ENCODE measurements at regions not wholly inside any gene's neighbourhood (a gene's known extent, or its start where the extent isn't known, plus 50 kb on each side); places are given as distances from the start of the nearest gene placed in this dataset.
"Not testable (repeated sequence)": the region's sequence is repeated elsewhere in the genome, so short reads cannot be mapped to it uniquely, and the experiment has no call there.

DNA sequence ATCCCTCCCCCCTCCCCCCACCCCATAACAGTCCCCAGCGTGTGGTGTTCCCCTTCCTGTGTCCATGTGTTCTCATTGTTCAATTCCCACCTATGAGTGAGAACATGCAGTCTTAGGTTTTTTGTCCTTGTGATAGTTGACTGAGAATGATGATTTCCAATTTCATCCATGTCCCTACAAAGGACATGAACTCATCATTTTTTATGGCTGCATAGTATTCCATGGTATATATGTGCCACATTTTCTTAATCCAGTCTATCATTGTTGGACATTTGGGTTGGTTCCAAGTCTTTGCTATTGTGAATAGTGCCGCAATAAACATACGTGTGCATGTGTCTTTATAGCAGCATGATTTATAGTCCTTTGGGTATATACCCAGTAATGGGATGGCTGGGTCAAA is 180.1 kb upstream of the C1QTNF3 start:
- Mint-ChIP-seq H3K36me3 (ENCODE audit: low read depth) (peaks cover 17% of the 10 kb centered on the region; the same call in 2 of the 3 replicates), H3K9me3 (peaks cover 13% of the 10 kb centered on the region)
- H3K36me3 ChIP-seq (ENCODE audit: insufficient read depth); ATAC-seq; H3K27ac Mint-ChIP-seq; H3K4me1 Mint-ChIP-seq; DNase-seq (ENCODE audit: low spot score); H3K4me2 ChIP-seq; H3K4me3 Mint-ChIP-seq; H4K20me1 ChIP-seq (replicated peaks; ENCODE audit: insufficient read depth); H3K9me2 ChIP-seq (ENCODE audit: insufficient read depth); H3K27me3 ChIP-seq (ENCODE audit: insufficient read depth); H3K27ac ChIP-seq (ENCODE audit: low read depth); H3K4me3 ChIP-seq; H2AFZ ChIP-seq; H3F3A ChIP-seq (replicated peaks; ENCODE audit: low read depth); H3K4me1 ChIP-seq (ENCODE audit: insufficient read depth); H3K27me3 Mint-ChIP-seq (ENCODE audit: insufficient read depth, low read depth, poor library complexity): not testable (repeated sequence)
- H3K79me2 ChIP-seq (replicated peaks; ENCODE audit: insufficient read depth) = peaks cover 87% of the 10 kb centered on the region

- not testable (repeated sequence) for H3K27me3 ChIP-seq (ENCODE audit: insufficient read depth); H4K20me1 ChIP-seq (replicated peaks; ENCODE audit: insufficient read depth); H3K4me1 Mint-ChIP-seq; H3K4me2 ChIP-seq; H3K9me2 ChIP-seq (ENCODE audit: insufficient read depth); H3F3A ChIP-seq (replicated peaks; ENCODE audit: low read depth); H3K4me1 ChIP-seq (ENCODE audit: insufficient read depth); H3K36me3 ChIP-seq (ENCODE audit: insufficient read depth); DNase-seq (ENCODE audit: low spot score); H2AFZ ChIP-seq; H3K4me3 ChIP-seq; H3K27me3 Mint-ChIP-seq (ENCODE audit: insufficient read depth, low read depth, poor library complexity); H3K9me3 Mint-ChIP-seq; H3K27ac Mint-ChIP-seq; ATAC-seq; H3K27ac ChIP-seq (ENCODE audit: low read depth); H3K4me3 Mint-ChIP-seq
- peaks cover 57% of the 10 kb centered on the region for H3K79me2 ChIP-seq (replicated peaks; ENCODE audit: insufficient read depth)
- H3K36me3 Mint-ChIP-seq (ENCODE audit: low read depth) = peaks cover 14% of the 10 kb centered on the region; the same call in 2 of the 3 replicates
Observed at GRCh38 chr5:34230402-34230801, 187.4 kb upstream of the C1QTNF3 start.

- Histone ChIP-seq H3K4me2 (peak overlapping the region; percentile 72), H3K79me2 (replicated peaks; ENCODE audit: insufficient read depth) (peaks cover 44% of the 10 kb centered on the region), H3K4me3 (peak overlapping the region; percentile 54), H3K27ac (ENCODE audit: low read depth) (peak overlapping the region; percentile 94)
- Mint-ChIP-seq H3K4me3 (peak overlapping the region; percentile 81), H3K4me1 (peaks cover 14% of the 10 kb centered on the region)
- H4K20me1 ChIP-seq (replicated peaks; ENCODE audit: insufficient read depth); H3K4me1 ChIP-seq (ENCODE audit: insufficient read depth); H3K27me3 Mint-ChIP-seq (ENCODE audit: insufficient read depth, low read depth, poor library complexity); H2AFZ ChIP-seq; H3K9me3 Mint-ChIP-seq; ATAC-seq; DNase-seq (ENCODE audit: low spot score); H3K27ac Mint-ChIP-seq; H3K36me3 Mint-ChIP-seq (ENCODE audit: low read depth); H3K9me2 ChIP-seq (ENCODE audit: insufficient read depth); H3F3A ChIP-seq (replicated peaks; ENCODE audit: low read depth); H3K27me3 ChIP-seq (ENCODE audit: insufficient read depth); H3K36me3 ChIP-seq (ENCODE audit: insufficient read depth): not testable (repeated sequence)
Observed at GRCh38 chr5:34243802-34244201, 200.8 kb upstream of the C1QTNF3 start.

- H3K36me3 Mint-ChIP-seq (ENCODE audit: low read depth); H3K9me2 ChIP-seq (ENCODE audit: insufficient read depth); H3K4me1 ChIP-seq (ENCODE audit: insufficient read depth); H4K20me1 ChIP-seq (replicated peaks; ENCODE audit: insufficient read depth); H3F3A ChIP-seq (replicated peaks; ENCODE audit: low read depth); H3K27me3 ChIP-seq (ENCODE audit: insufficient read depth); H3K27me3 Mint-ChIP-seq (ENCODE audit: insufficient read depth, low read depth, poor library complexity); H3K36me3 ChIP-seq (ENCODE audit: insufficient read depth); H3K9me3 Mint-ChIP-seq; H2AFZ ChIP-seq: not testable (repeated sequence)
- ATAC-seq (peak; percentile 84), DNase-seq (ENCODE audit: low spot score) (peak; percentile 35)
- Mint-ChIP-seq H3K4me1 (peaks cover 14% of the 10 kb centered on the region), H3K4me3 (peak overlapping the region; percentile 81), H3K27ac (peak overlapping the region; percentile 80; the same call in 1 of the 2 replicates)
- H3K79me2 ChIP-seq (replicated peaks; ENCODE audit: insufficient read depth) = peaks cover 38% of the 10 kb centered on the region
- peak overlapping the region; percentile 72 for H3K4me2 ChIP-seq
- TF ChIP-seq POLR2AphosphoS5 (IDR thresholded peaks at IDR 0.05; ENCODE audit: low read depth) = peak; percentile 47; the same call in 1 of the 2 replicates
- H3K27ac ChIP-seq (ENCODE audit: low read depth) = peak overlapping the region; percentile 94
- H3K4me3 ChIP-seq = peak overlapping the region; percentile 54
Observed at GRCh38 chr5:34244281-34245031, 201.4 kb upstream of the C1QTNF3 start.

- Histone ChIP-seq H3K79me2 (replicated peaks; ENCODE audit: insufficient read depth) (peaks cover 32% of the 10 kb centered on the region), H3K4me3 (peak overlapping the region; percentile 54; the same call in 1 of the 2 replicates)
- H3K9me3 Mint-ChIP-seq; H3K4me1 ChIP-seq (ENCODE audit: insufficient read depth); H4K20me1 ChIP-seq (replicated peaks; ENCODE audit: insufficient read depth); H3K4me3 Mint-ChIP-seq; H3F3A ChIP-seq (replicated peaks; ENCODE audit: low read depth); H3K27me3 Mint-ChIP-seq (ENCODE audit: insufficient read depth, low read depth, poor library complexity); H3K4me1 Mint-ChIP-seq; H3K9me2 ChIP-seq (ENCODE audit: insufficient read depth); H3K36me3 ChIP-seq (ENCODE audit: insufficient read depth); H3K27ac Mint-ChIP-seq; H2AFZ ChIP-seq; DNase-seq (ENCODE audit: low spot score); H3K36me3 Mint-ChIP-seq (ENCODE audit: low read depth); H3K27ac ChIP-seq (ENCODE audit: low read depth); H3K27me3 ChIP-seq (ENCODE audit: insufficient read depth); H3K4me2 ChIP-seq: not testable (repeated sequence)
- peak; percentile 99 for ATAC-seq
Observed at GRCh38 chr5:34245032-34245394, 202.0 kb upstream of the C1QTNF3 start.

DNA sequence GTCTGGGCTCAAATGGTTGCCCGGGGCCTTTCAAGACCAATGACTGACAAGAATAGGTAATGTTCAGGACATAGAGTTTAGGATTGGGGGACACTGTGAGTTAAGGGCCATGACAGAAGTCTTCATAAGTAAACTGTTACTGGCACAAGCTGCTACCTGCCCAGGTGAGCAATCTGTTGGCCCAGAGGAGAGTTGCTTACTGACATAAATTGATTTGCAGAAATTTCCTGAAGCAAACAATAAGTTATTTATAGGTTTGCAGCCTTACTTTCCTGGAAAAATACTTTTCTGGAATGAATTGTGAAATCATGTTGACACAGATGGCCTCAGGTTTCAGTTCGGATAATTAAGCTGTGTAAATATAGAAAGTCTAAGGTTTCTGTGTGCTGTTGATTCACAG is 202.8 kb upstream of the C1QTNF3 start:
- not testable (repeated sequence) for H3K9me3 Mint-ChIP-seq; H3K4me2 ChIP-seq; H3K27ac Mint-ChIP-seq; H3K4me3 Mint-ChIP-seq; DNase-seq (ENCODE audit: low spot score); H3K9me2 ChIP-seq (ENCODE audit: insufficient read depth); H3K36me3 Mint-ChIP-seq (ENCODE audit: low read depth); H4K20me1 ChIP-seq (replicated peaks; ENCODE audit: insufficient read depth); H3K4me1 ChIP-seq (ENCODE audit: insufficient read depth); H3K4me3 ChIP-seq; H3K4me1 Mint-ChIP-seq; H3K27ac ChIP-seq (ENCODE audit: low read depth); H2AFZ ChIP-seq; ATAC-seq; H3K27me3 Mint-ChIP-seq (ENCODE audit: insufficient read depth, low read depth, poor library complexity); H3F3A ChIP-seq (replicated peaks; ENCODE audit: low read depth); H3K36me3 ChIP-seq (ENCODE audit: insufficient read depth); H3K27me3 ChIP-seq (ENCODE audit: insufficient read depth)
- peaks cover 24% of the 10 kb centered on the region for H3K79me2 ChIP-seq (replicated peaks; ENCODE audit: insufficient read depth)

All from GM23338 (cell line).